ENCODE measurements at regions not wholly inside any gene's neighbourhood (a gene's known extent, or its start where the extent isn't known, plus 50 kb on each side); places are given as distances from the start of the nearest gene placed in this dataset.

GRCh38 chr5:84796399-84796798, 411.7 kb upstream of the EDIL3 start:
- TF ChIP-seq POU2F2 (IDR thresholded peaks at IDR 0.05; ENCODE audit: borderline replicate concordance, low read depth, low read length) (no peak), RELA (IDR thresholded peaks at IDR 0.05; ENCODE audit: borderline replicate concordance, partially characterized antibody) (no peak), CTCF (IDR thresholded peaks at IDR 0.05 in 2 of 3, conservative IDR thresholded peaks at IDR 0.05 in 1 of 3; ENCODE audit: control insufficient read depth in 2 of 3, extremely low read depth in 1 of 3, insufficient read depth in 1 of 3, low read depth in 3 of 3, low read length in 3 of 3) (no peak), FOXK2 (IDR thresholded peaks at IDR 0.05) (no peak), ZZZ3 (IDR thresholded peaks at IDR 0.05; ENCODE audit: control insufficient read depth, insufficient read length, low read depth) (no peak), EZH2 (IDR thresholded peaks at IDR 0.05; ENCODE audit: borderline replicate concordance, control insufficient read depth, low read depth, low read length) (no peak)
